Nephron progenitor cell (in vitro differentiated cells): ENCODE measurements at regions not wholly inside any gene's neighbourhood (a gene's known extent, or its start where the extent isn't known, plus 50 kb on each side); places are given as distances from the start of the nearest gene placed in this dataset.

ENCODE experiments used
- DNase-seq: peaks from one replicate; pipeline ENCODE4 v3.0.0; 2021
- H3K27ac Mint-ChIP-seq: 2 replicates; pipeline ENCODE4 v1.8.0; 2021; ENCODE audit warnings: mild to moderate bottlenecking, moderate library complexity, mixed read lengths
- H3K27me3 Mint-ChIP-seq: 2 replicates; pipeline ENCODE4 v1.8.0; 2021; ENCODE audit warnings: mild to moderate bottlenecking, low read depth, mixed read lengths; ENCODE audit not compliant: poor library complexity
- H3K36me3 Mint-ChIP-seq: 2 replicates; pipeline ENCODE4 v1.8.0; 2021; ENCODE audit warnings: low read depth, mixed read lengths
- H3K4me1 Mint-ChIP-seq: 2 replicates; pipeline ENCODE4 v1.8.0; 2021; ENCODE audit warnings: mixed read lengths
- H3K4me3 Mint-ChIP-seq: 2 replicates; pipeline ENCODE4 v1.8.0; 2021; ENCODE audit warnings: mild to moderate bottlenecking, moderate library complexity, mixed read lengths
- H3K9me3 Mint-ChIP-seq: 2 replicates; pipeline ENCODE4 v1.8.0; 2021; ENCODE audit warnings: mild to moderate bottlenecking, moderate library complexity, mixed read lengths
- TF ChIP-seq, protein P1 (sequence below): fragments of 200-600 bp; sonication (generic); IDR thresholded peaks from 2 replicates; pipeline ENCODE4 v1.5.0; 2021; ENCODE audit warnings: antibody characterized with exemption

GRCh38 chr7:112887976-112888375 is 97.8 kb upstream of the TMEM168 start:
- H3K9me3 Mint-ChIP-seq, result peaks cover 10% of the 10 kb centered on the region
- peaks cover 72% of the 10 kb centered on the region for H3K36me3 Mint-ChIP-seq
- TF ChIP-seq, protein P1, sequence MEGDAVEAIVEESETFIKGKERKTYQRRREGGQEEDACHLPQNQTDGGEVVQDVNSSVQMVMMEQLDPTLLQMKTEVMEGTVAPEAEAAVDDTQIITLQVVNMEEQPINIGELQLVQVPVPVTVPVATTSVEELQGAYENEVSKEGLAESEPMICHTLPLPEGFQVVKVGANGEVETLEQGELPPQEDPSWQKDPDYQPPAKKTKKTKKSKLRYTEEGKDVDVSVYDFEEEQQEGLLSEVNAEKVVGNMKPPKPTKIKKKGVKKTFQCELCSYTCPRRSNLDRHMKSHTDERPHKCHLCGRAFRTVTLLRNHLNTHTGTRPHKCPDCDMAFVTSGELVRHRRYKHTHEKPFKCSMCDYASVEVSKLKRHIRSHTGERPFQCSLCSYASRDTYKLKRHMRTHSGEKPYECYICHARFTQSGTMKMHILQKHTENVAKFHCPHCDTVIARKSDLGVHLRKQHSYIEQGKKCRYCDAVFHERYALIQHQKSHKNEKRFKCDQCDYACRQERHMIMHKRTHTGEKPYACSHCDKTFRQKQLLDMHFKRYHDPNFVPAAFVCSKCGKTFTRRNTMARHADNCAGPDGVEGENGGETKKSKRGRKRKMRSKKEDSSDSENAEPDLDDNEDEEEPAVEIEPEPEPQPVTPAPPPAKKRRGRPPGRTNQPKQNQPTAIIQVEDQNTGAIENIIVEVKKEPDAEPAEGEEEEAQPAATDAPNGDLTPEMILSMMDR, result no peak
- H3K4me1 Mint-ChIP-seq, result peaks cover 6% of the 10 kb centered on the region
- DNase-seq, result no peak
- H3K27me3 Mint-ChIP-seq, result no peaks in the 10 kb centered on the region
- H3K4me3 Mint-ChIP-seq, result no peak overlapping the region
- no peak overlapping the region for H3K27ac Mint-ChIP-seq

GRCh38 chr7:112887337-112887736 is 97.1 kb upstream of the TMEM168 start:
- Mint-ChIP-seq H3K4me3 (no peak overlapping the region), H3K4me1 (peaks cover 6% of the 10 kb centered on the region), H3K27me3 (no peaks in the 10 kb centered on the region), H3K36me3 (peaks cover 67% of the 10 kb centered on the region), H3K27ac (no peak overlapping the region), H3K9me3 (peaks cover 10% of the 10 kb centered on the region)
- DNase-seq, result no peak
- TF ChIP-seq, protein P1, result no peak

DNA sequence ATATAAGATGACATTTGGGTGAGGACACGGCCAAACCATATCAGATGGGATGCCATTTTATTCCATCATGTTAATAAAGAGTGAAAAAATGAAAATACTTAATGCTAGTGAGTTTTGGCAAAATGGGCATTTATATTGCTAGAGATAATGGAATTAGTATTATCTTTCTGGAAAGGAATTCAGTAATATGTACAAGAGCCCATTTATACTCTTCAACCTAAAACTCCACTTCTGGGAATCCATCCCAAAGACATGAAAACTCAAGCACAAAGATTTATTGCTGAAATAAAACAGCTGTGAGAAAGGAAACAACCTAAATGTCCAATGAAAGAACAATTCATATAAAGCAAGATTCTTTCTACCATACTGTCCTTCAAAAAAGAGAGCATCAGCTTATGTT is 96.0 kb upstream of the TMEM168 start:
- Mint-ChIP-seq H3K27me3 (no peaks in the 10 kb centered on the region), H3K9me3 (peaks cover 10% of the 10 kb centered on the region), H3K36me3 (peaks cover 61% of the 10 kb centered on the region), H3K27ac (no peak overlapping the region), H3K4me1 (peaks cover 6% of the 10 kb centered on the region), H3K4me3 (no peak overlapping the region)
- TF ChIP-seq, protein P1, result no peak
- no peak for DNase-seq

DNA sequence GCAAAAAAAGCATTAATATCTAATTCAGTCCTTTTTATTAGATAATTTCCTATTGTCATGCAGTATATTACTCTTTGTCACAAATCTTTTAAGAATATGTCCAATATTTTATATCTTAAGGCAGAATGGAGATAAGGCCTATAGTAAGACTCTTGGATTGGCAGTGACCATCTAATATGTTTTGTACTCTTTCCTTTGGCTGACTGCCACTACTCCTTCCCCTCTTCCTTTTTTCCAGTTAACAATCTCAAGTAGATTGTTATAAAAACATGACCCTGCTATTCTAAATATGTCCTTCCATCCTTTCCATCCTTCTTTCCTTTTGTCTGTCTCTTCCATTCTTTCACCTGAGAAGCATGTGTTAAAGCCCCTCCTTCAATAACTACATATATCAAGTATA is 92.8 kb upstream of the TMEM168 start:
- H3K27ac Mint-ChIP-seq, result no peak overlapping the region
- H3K4me3 Mint-ChIP-seq, result no peak overlapping the region
- TF ChIP-seq, protein P1, result no peak
- H3K27me3 Mint-ChIP-seq, result no peaks in the 10 kb centered on the region
- no peak for DNase-seq
- H3K4me1 Mint-ChIP-seq, result peaks cover 7% of the 10 kb centered on the region
- peaks cover 10% of the 10 kb centered on the region for H3K9me3 Mint-ChIP-seq
- peaks cover 50% of the 10 kb centered on the region for H3K36me3 Mint-ChIP-seq

DNA sequence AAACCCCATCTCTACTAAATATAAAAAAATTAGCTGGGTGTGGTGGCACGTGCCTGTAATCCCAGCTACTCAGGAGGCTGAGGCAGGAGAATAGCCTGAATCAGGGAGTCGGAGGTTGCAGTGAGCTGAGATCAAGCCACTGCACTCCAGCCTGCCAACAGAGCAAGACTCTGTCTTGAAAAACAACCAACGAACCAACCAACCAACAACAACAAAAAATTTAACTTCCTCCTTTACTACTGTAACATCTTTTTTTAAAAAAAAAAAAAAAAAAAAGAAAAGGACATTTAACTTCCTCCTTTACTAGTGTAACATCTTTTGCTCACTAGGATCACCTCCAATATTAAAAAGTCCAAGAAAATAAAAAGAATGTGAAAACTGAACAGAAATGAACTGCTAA is 92.3 kb upstream of the TMEM168 start:
- Mint-ChIP-seq H3K27ac (no peak overlapping the region), H3K36me3 (peaks cover 49% of the 10 kb centered on the region), H3K4me1 (peaks cover 7% of the 10 kb centered on the region), H3K27me3 (no peaks in the 10 kb centered on the region), H3K4me3 (no peak overlapping the region), H3K9me3 (peaks cover 10% of the 10 kb centered on the region)
- no peak for DNase-seq
- TF ChIP-seq, protein P1, result no peak

GRCh38 chr7:112882022-112882421 is 91.8 kb upstream of the TMEM168 start:
- TF ChIP-seq, protein P1, result no peak
- peaks cover 7% of the 10 kb centered on the region for H3K4me1 Mint-ChIP-seq
- no peak overlapping the region for H3K27ac Mint-ChIP-seq
- H3K9me3 Mint-ChIP-seq, result peaks cover 10% of the 10 kb centered on the region
- DNase-seq, result no peak
- H3K4me3 Mint-ChIP-seq, result no peak overlapping the region
- peaks cover 45% of the 10 kb centered on the region for H3K36me3 Mint-ChIP-seq
- H3K27me3 Mint-ChIP-seq, result no peaks in the 10 kb centered on the region
